ENCODE measurements at regions not wholly inside any gene's neighbourhood (a gene's known extent, or its start where the extent isn't known, plus 50 kb on each side); places are given as distances from the start of the nearest gene placed in this dataset.
"Not testable (repeated sequence)": the region's sequence is repeated elsewhere in the genome, so short reads cannot be mapped to it uniquely, and the experiment has no call there.

DNA sequence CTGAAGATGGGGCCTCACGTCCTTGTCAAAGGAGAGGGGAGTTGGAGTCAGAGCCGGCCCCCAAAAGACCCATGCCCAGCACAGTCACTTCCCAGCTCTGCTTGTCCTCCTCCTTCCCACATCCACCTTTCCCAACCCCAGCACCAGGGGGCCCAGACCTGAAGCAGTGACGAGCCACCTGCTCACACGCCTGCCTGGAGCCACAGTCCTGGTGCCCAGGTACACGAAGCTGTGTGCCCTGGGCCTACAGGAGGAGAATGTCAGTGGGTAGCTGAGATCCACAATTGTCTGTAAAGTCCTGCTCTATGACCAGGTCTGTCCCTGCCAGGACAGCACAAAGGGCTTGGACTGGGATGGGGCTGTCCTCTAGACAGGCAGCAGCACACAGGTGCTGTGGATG is 126.8 kb upstream of the PZP start:
- DNase-seq = no peak

DNA sequence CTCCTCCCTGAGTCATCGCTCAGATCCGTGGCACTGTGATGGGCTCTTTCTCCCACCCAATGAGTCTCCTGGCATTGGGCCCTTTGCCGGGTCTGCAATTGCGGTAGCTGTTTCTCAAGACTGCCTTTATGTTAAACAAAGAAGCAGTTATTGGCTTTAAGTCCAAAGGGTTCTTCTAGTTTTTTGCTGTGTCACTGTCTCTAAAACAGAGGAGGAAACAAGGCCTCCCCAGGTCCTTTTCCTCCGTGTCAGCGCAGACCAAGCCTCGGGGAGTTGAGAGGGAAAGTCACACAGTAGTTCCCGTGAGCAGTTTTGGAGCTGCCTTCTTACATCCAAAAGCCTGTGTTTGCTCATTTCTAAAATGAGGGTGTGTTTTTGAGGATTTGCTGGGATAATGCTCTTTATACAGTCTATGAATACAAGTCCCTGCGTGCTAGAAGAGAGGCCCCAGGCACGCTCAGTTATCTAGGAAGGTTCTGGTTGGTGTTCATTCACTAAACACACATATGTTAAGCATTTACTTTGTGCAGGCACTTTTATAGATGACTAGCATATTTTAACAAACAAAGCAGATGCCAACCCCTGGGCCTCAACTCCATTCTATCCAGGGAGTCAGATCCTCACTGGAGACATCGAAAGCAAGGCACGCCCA is 126.0 kb upstream of the PZP start:
- DNase-seq = peak; percentile 65

DNA sequence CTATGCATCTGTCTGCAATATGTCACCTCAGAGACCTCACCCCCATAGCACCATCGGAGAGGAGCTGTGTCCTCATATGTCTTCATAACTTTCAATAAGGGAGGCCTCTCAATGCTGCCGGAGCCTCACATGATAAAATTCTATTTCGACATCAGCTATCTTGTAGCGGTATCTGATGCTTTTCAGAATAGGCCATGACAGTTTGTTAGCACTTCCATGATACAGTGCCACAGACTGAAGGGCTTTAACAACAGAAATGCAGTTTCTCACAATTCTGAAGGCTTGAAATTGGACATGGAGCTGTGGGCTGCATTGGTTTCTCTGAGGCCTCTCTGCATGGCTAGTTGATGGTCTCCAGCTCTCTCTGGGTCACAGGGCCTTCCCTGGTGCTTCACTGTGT is 125.0 kb upstream of the PZP start:
- no peak for DNase-seq

GRCh38 chr12:9332564-9332963 is 124.4 kb upstream of the PZP start:
- no peak for DNase-seq

DNA sequence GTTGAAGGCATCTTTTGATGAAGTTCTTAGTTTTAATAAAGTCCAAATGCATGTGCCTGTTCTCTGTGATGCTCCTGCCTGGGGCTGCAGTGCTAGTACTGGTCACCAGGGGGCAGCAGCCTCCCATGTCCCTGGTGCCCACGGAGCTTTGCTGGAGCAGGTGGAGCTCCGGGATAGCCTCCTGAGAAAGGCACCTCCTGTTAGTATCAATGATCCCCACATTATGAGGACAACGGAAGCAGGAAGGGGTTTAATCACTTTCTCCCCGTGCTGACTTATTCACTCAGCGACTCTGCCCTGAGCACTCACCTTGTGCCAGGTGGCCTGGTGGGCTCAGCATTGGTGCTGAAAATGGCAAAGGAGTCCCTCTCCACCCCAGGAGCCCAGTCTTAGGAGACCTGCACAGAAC is 123.0 kb upstream of the PZP start:
- DNase-seq = peak; percentile 81

GRCh38 chr12:9329019-9329418 is 120.8 kb upstream of the PZP start:
- DNase-seq = no peak

DNA sequence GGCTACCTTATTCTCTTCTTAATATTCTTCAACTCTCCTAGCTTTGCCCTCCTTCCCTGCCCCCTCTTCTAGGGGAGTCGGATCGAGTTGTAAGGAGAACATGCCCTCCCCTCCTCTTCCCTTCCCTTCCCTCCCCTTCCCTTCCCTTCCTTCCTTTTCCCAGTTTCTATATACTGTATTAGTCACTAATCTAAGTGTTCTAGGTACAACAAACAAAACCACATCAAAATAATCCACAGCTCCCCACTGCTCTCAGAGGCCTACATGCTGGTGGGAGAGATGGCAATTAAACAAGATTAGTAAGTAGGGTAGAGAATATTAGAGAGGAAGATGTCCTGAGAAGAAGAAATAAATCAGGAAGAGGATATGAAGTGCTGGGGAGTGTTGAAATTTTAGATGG is 119.9 kb upstream of the PZP start:
- DNase-seq = no peak

DNA sequence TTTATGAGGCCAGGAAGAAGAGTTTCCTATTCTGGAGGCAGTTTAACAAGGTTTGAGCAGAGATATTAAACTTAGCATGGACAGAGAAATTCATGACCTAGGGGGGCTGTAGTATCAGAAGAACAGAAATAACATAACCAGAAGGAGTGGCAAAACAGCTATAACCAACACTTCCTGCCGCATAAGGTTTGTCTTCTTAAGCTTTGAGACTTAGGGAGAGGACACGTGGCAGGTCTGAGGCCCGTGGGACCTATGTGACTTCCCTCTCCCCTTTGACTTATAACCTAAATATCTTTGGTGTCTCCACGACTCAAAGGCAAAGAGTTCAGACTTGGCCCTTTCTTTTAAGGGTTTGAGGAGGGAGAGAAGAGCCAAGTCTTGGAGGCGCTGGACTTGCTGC is 119.1 kb upstream of the PZP start:
- DNase-seq = no peak

DNA sequence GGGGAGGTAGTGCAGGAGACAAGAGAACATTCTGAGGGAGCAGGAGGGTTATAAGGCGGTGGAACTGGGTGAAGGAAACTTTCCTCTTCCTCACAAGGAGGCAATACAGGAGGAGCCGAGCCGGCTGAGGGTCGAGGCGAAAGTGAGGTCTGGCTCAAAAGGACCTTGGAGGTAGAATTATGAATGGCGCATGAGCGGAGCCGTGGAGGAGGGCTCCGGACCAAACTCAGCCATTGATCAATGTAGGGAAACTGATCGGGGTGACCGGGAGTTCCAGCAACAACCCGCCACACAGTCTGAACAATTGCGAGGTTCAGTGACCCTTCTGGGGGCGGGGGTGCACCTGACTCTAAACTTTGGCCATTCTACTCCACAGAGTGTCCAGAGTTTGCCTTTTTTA is 118.7 kb upstream of the PZP start:
- DNase-seq = not testable (repeated sequence)

DNA sequence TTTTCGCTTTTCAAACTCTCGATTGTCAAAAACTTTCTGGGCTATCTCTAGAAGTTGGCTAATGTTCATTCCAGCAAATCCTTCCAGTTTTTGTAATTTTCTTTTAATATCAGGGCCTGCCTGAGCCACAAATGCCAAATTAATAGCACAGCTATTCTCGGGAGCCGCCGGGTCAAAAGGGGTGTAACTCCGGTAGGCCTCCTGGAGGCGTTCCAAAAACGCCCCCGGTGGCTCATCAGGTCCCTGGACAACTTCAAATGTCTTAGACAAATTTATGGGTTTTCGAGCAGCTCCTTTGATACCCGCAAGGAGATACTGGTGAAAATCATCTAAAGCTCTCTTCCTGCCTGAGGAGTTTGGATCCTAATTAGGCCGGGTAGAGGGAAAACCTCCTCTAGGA is 117.9 kb upstream of the PZP start:
- DNase-seq = no peak

GRCh38 chr12:9325471-9325870 is 117.3 kb upstream of the PZP start:
- no peak for DNase-seq

- no peak for DNase-seq
These were observed 116.6 kb upstream of the PZP start for GRCh38 chr12:9324782-9325181.

GRCh38 chr12:9323144-9323681 is 115.0 kb upstream of the PZP start:
- no peak for DNase-seq

DNA sequence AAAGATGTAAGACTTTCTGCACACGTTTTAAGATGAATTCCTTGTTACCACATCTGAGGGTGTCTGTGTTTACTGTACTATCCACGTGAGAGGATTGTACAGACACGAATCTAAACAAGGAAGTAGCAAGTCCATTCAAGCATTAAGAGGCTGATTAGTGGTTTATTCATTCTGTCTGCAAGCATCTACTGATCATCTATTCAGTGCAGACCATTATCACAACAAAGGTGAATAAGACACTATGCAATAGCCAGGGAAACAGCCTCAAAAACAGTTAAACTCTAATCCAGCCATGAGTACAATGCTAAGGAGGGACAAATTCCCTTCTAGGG is 111.6 kb upstream of the PZP start:
- DNase-seq = no peak

DNA sequence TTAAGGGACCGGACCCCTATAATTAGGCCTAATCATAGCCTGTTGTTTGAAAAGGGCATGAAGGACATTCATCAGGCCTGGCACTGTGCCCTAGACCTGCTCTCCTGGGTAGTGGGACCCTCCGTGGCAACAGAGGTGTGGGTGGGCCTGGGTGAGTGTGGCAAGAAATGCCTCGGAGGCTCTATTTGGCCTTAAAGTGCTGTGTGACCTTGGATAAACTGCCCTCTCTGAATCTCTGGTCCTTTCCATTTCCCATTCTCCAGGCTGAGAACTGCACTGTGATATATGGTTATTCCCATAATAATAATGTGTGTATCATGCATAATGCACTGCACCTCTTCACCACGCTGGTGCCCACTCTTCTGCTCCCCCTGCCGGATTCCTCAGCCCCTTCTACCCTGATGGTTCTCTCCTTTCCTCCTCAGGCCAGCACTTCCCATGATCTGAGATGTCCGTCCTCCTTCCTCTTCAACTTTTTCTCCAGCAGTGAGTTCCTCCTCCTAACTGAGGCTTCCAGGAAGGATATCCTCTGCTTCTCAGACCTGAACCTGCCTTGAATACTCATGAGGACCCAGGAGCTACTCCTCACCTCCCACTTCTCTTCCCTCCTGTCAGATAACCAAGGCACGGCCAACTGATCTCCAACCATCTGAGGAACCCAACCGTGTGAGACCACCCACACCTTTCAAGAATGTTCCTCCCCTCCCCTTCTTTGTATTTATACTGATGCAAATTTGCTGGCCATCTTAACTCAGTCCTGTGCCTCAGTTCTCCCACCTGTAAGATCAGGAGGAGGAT is 111.0 kb upstream of the PZP start:
- DNase-seq = no peak

- DNase-seq = not testable (repeated sequence)
These were observed 105.3 kb upstream of the PZP start for GRCh38 chr12:9313479-9313878.

DNA sequence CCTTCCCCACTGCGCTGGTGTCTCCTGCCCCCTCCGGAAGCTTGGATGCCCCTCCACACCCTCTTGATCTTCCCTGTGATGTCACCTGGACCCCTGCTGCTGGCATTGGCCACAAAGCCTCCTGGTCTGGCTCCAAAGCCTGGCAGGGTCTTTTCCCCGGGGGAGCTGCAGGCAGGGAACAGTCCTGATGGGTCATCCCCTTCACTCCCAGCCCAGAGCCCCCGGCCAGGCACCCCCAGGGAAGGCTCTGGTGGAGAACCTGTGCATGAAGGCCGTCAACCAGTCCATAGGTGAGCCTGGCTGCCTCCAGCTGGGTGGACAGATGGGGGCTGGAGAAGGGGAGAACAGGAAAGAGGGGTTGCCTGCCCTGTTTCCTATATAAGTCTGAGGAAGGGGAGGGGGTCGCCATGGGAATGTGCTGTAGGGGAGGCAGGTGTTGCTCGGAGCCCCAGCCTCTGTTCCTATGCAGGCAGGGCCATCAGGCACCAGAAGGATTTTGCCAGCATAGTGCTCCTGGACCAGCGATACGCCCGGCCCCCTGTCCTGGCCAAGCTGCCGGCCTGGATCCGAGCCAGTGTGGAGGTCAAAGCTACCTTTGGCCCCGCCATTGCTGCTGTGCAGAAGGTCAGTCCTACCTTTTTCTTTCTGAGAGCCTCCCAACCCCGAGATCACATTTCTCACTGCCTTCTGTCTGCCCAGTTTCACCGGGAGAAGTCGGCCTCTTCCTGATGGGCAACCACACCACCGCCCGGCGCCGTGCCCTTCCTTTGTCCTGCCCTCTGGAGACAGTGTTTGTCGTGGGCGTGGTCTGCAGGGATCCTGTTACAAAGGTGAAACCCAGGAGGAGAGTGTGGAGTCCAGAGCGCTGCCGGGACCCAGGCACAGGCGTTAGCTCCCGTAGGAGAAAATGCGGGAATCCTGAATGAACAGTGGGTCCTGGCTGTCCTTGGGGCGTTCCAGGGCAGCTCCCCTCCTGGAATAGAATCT is 104.5 kb upstream of the PZP start:
- not testable (repeated sequence) for DNase-seq

DNA sequence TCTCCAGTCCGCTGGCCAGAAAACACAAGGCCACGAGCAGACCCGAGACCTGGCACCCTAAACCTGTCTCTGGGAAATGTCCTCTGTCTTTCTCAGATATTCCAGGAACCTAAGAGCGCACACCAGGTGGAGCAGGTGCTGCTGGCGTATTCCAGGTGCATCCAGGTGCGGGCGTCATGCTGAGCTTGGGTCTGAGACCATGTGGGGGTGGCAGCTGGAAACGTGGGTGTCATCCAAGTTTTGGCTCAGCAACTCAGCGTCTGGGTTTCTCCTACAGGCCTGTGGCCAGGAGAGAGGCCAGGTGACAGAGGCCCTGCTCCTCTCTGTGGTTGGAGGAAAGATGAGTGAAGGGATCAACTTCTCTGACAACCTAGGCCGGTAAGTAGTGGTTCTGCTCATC is 103.3 kb upstream of the PZP start:
- not testable (repeated sequence) for DNase-seq

GRCh38 chr12:9310645-9311044 is 102.5 kb upstream of the PZP start:
- DNase-seq = not testable (repeated sequence)

- not testable (repeated sequence) for DNase-seq
These were observed 101.6 kb upstream of the PZP start for GRCh38 chr12:9309749-9310148.

DNA sequence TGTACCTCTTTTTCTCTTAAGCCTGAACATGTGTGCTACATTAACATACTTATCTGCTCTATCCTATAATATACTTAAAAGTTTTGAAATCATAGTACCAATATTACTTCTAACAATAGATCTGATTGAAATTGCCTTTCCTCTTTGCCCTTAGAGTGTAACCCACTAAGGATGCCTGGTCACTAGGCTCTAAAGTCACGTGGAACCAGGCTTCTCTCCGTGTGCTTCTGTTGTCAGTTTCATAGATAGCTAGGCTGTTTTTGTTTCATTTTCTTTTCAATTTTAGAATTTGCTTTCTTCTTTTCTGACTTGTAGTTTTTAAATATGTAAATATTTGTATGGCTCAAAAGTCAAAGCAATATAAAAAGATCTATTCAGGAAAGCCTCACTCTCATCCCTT is 100.5 kb upstream of the PZP start:
- DNase-seq = not testable (repeated sequence)

- not testable (repeated sequence) for DNase-seq
These were observed 100.0 kb upstream of the PZP start for GRCh38 chr12:9308163-9308562.

GRCh38 chr12:9307255-9307654 is 99.1 kb upstream of the PZP start:
- DNase-seq = not testable (repeated sequence)
